H9 (cell line): ENCODE measurements at regions not wholly inside any gene's neighbourhood (a gene's known extent, or its start where the extent isn't known, plus 50 kb on each side); places are given as distances from the start of the nearest gene placed in this dataset.

Source experiments
- DNase-seq: peaks from one replicate; pipeline ENCODE4 v3.0.0-alpha.2; 2017
- H2AFZ ChIP-seq: one replicate; pipeline ENCODE4 v1.6.1; 2013; ENCODE audit warnings: mild to moderate bottlenecking, low read length, control low read depth, moderate library complexity
- H2AK5ac ChIP-seq: 2 replicates; pipeline ENCODE4 v1.6.1; 2013; ENCODE audit warnings: low read length, control low read depth, mixed read lengths; ENCODE audit not compliant: insufficient read length
- H2BK120ac ChIP-seq: one replicate; pipeline ENCODE4 v1.6.1; 2013; ENCODE audit warnings: low read depth, mild to moderate bottlenecking, low read length, control low read depth, inconsistent platforms; ENCODE audit not compliant: poor library complexity, severe bottlenecking
- H2BK12ac ChIP-seq: 2 replicates; pipeline ENCODE4 v1.6.1; 2013; ENCODE audit warnings: low read length, control low read depth, mixed read lengths, low read depth; ENCODE audit not compliant: insufficient read length
- H2BK15ac ChIP-seq: 2 replicates; pipeline ENCODE4 v1.6.1; 2013; ENCODE audit warnings: low read depth, low read length, control low read depth
- H2BK20ac ChIP-seq: one replicate; pipeline ENCODE4 v1.6.1; 2013; ENCODE audit warnings: low read depth, mild to moderate bottlenecking, low read length, control low read depth, inconsistent platforms; ENCODE audit not compliant: poor library complexity, severe bottlenecking
- H2BK5ac ChIP-seq: 2 replicates; pipeline ENCODE4 v1.6.1; 2013; ENCODE audit warnings: low read length, control low read depth, mixed read lengths; ENCODE audit not compliant: insufficient read length
- H3K14ac ChIP-seq: 2 replicates; pipeline ENCODE4 v1.6.1; 2013; ENCODE audit warnings: low read length, control low read depth; ENCODE audit not compliant: insufficient read depth
- H3K18ac ChIP-seq: 2 replicates; pipeline ENCODE4 v1.6.1; 2013; ENCODE audit warnings: low read depth, mild to moderate bottlenecking, mixed read lengths, low read length, control low read depth; ENCODE audit not compliant: insufficient read length
- H3K23ac ChIP-seq: 2 replicates; pipeline ENCODE4 v1.6.1; 2013; ENCODE audit warnings: low read length, control low read depth, mixed read lengths, low read depth; ENCODE audit not compliant: insufficient read length
- H3K23me2 ChIP-seq: 2 replicates; pipeline ENCODE4 v1.6.1; 2013; ENCODE audit warnings: low read depth, mild to moderate bottlenecking, mixed read lengths, low read length, control low read depth; ENCODE audit not compliant: insufficient read length, poor library complexity, severe bottlenecking
- H3K27ac ChIP-seq: 2 replicates; pipeline ENCODE4 v1.5.1; 2013; ENCODE audit warnings: low read length, control low read depth, mixed read lengths, low read depth; ENCODE audit not compliant: insufficient read length
- H3K27me3 ChIP-seq: 2 replicates; pipeline ENCODE4 v1.6.1; 2013; ENCODE audit warnings: low read length, control low read depth, inconsistent platforms; ENCODE audit not compliant: insufficient read depth
- H3K4ac ChIP-seq: 2 replicates; pipeline ENCODE4 v1.6.1; 2013; ENCODE audit warnings: low read depth, mild to moderate bottlenecking, control low read depth, inconsistent platforms, low read length, moderate library complexity
- H3K4me1 ChIP-seq: 2 replicates; pipeline ENCODE4 v1.6.1; 2013; ENCODE audit warnings: low read length, control low read depth, inconsistent platforms; ENCODE audit not compliant: insufficient read depth
- H3K4me2 ChIP-seq: 2 replicates; pipeline ENCODE4 v1.6.1; 2013; ENCODE audit warnings: low read length, control low read depth, mixed read lengths; ENCODE audit not compliant: insufficient read length, insufficient read depth
- H3K56ac ChIP-seq: 2 replicates; pipeline ENCODE4 v1.6.1; 2013; ENCODE audit warnings: low read depth, mild to moderate bottlenecking, mixed read lengths, low read length, control low read depth; ENCODE audit not compliant: insufficient read length
- H3K79me1 ChIP-seq: 2 replicates; pipeline ENCODE4 v1.6.1; 2013; ENCODE audit warnings: low read depth, mild to moderate bottlenecking, moderate library complexity, low read length, control low read depth, inconsistent platforms; ENCODE audit not compliant: insufficient read depth, poor library complexity, severe bottlenecking
- H3K79me2 ChIP-seq: 2 replicates; pipeline ENCODE4 v1.6.1; 2013; ENCODE audit warnings: low read length, control low read depth, inconsistent platforms; ENCODE audit not compliant: insufficient read depth
- H3K9ac ChIP-seq: 2 replicates; pipeline ENCODE4 v1.6.1; 2013; ENCODE audit warnings: low read length, control low read depth, mixed read lengths; ENCODE audit not compliant: insufficient read length; ENCODE audit errors: extremely low read depth
- H3K9me3 ChIP-seq: one replicate; pipeline ENCODE4 v1.6.1; 2013; ENCODE audit warnings: low read depth, low read length, inconsistent platforms; ENCODE audit not compliant: control insufficient read depth
- H3T11ph ChIP-seq: one replicate; pipeline ENCODE4 v1.6.1; 2013; ENCODE audit warnings: mild to moderate bottlenecking, low read length, control low read depth, inconsistent platforms
- H4K20me1 ChIP-seq: one replicate; pipeline ENCODE4 v1.6.1; 2013; ENCODE audit not compliant: control insufficient read depth, insufficient read length, insufficient read depth
- H4K5ac ChIP-seq: 2 replicates; pipeline ENCODE4 v1.6.1; 2013; ENCODE audit warnings: low read depth, mild to moderate bottlenecking, mixed read lengths, low read length, control low read depth; ENCODE audit not compliant: insufficient read length
- H4K8ac ChIP-seq: replicated peaks from 2 replicates; pipeline ENCODE4 v1.6.1; 2013; ENCODE audit warnings: low read length, control low read depth, mixed read lengths, low read depth; ENCODE audit not compliant: insufficient read length
- H4K91ac ChIP-seq: 2 replicates; pipeline ENCODE4 v1.6.1; 2013; ENCODE audit warnings: low read depth, mild to moderate bottlenecking, moderate library complexity, mixed read lengths, low read length, control low read depth; ENCODE audit not compliant: insufficient read length
- H3K27ac Mint-ChIP-seq, 3 experiments: 2 replicates in 2 of 3; 3 replicates in 1 of 3; pipeline ENCODE4 v1.8.0; 2020 to 2021; ENCODE audit warnings: mixed read lengths in 3 of 3, mild to moderate bottlenecking in 1 of 3, moderate library complexity in 1 of 3
- H3K27me3 Mint-ChIP-seq: 2 replicates; pipeline ENCODE4 v1.8.0; 2021; ENCODE audit warnings: low read depth, mild to moderate bottlenecking, moderate library complexity, mixed read lengths
- H3K36me3 Mint-ChIP-seq, 3 experiments: 2 replicates in 2 of 3; 3 replicates in 1 of 3; pipeline ENCODE4 v1.8.0; 2020 to 2021; ENCODE audit warnings: low read depth in 3 of 3, mixed read lengths in 3 of 3; ENCODE audit not compliant: insufficient read depth in 1 of 3
- H3K4me1 Mint-ChIP-seq, 2 experiments: 2 replicates each; pipeline ENCODE4 v1.8.0; 2020; ENCODE audit warnings: mixed read lengths in 2 of 2
- H3K4me3 Mint-ChIP-seq, 2 experiments: 2 replicates in 1 of 2; 3 replicates in 1 of 2; pipeline ENCODE4 v1.8.0; 2020 to 2021; ENCODE audit warnings: mild to moderate bottlenecking in 2 of 2, mixed read lengths in 2 of 2, moderate library complexity in 1 of 2
- H3K9me3 Mint-ChIP-seq, 2 experiments: 2 replicates in 1 of 2; 3 replicates in 1 of 2; pipeline ENCODE4 v1.8.0; 2020; ENCODE audit warnings: mild to moderate bottlenecking in 2 of 2, mixed read lengths in 2 of 2, moderate library complexity in 1 of 2
- CTCF ChIP-seq: fragments of 200-600 bp; sonication (generic); conservative IDR thresholded peaks from 3 replicates; pipeline ENCODE4 v1.8.0; 2021; ENCODE audit warnings: antibody characterized with exemption, mild to moderate bottlenecking
- WGBS: extraction: QIAGEN DNeasy Blood & Tissue Kit; methylation state at CpG from one replicate; pipeline ENCODE4 v1.1.7; 2013; ENCODE audit warnings: missing lambda C conversion rate, low lambda C conversion rate, mixed read lengths; ENCODE audit not compliant: insufficient read length; ENCODE audit errors: extremely low coverage; 5-methylcytosine and 5-hydroxymethylcytosine counted together

GRCh38 chr9:130774183-130774582 is 60.9 kb upstream of the ABL1 start:
- no peaks in the 10 kb centered on the region for H3K9me3 ChIP-seq
- H3K4ac ChIP-seq = no peak overlapping the region
- no peak overlapping the region for H3K23ac ChIP-seq
- no peak overlapping the region for H2BK20ac ChIP-seq
- H4K8ac ChIP-seq = no peak overlapping the region
- H3K9ac ChIP-seq = no peak overlapping the region
- H3K4me2 ChIP-seq = no peak overlapping the region
- no peak overlapping the region for H3K14ac ChIP-seq
- no peak overlapping the region for H3K56ac ChIP-seq
- WGBS = no CpG with 5 or more reads among the region's 3 CpGs
- H4K91ac ChIP-seq = no peak overlapping the region
- no peak overlapping the region for H3T11ph ChIP-seq
- Mint-ChIP-seq H3K36me3 (peaks cover 10 to 17% (median 10%) of the 10 kb centered on the region in 3 experiments; a peak in 5 of 7 replicates), H3K4me3 (no peak overlapping the region), H3K27ac (no peak overlapping the region), H3K9me3 (peaks cover 11 to 18% of the 10 kb centered on the region in 2 experiments), H3K27me3 (no peaks in the 10 kb centered on the region), H3K4me1 (peaks cover 3 to 11% of the 10 kb centered on the region in 2 experiments; a peak in 3 of 4 replicates)
- no peak overlapping the region for H3K27ac ChIP-seq
- no peaks in the 10 kb centered on the region for H3K79me2 ChIP-seq
- peaks cover 6% of the 10 kb centered on the region for H3K79me1 ChIP-seq
- no peaks in the 10 kb centered on the region for H3K27me3 ChIP-seq
- H2BK15ac ChIP-seq = no peak overlapping the region
- H3K23me2 ChIP-seq = no peaks in the 10 kb centered on the region
- no peak overlapping the region for H2BK120ac ChIP-seq
- no peak overlapping the region for H2BK12ac ChIP-seq
- no peaks in the 10 kb centered on the region for H4K20me1 ChIP-seq
- TF ChIP-seq CTCF = no peak
- H2BK5ac ChIP-seq = no peak overlapping the region
- H2AK5ac ChIP-seq = no peak overlapping the region
- no peak overlapping the region for H2AFZ ChIP-seq
- no peak for DNase-seq
- H4K5ac ChIP-seq = no peak overlapping the region
- H3K18ac ChIP-seq = no peak overlapping the region
- H3K4me1 ChIP-seq = no peaks in the 10 kb centered on the region
